Activated T-helper 17 cell treated with anti-CD3 and anti-CD28 coated beads, Interleukin-2, amount 50 U/mL, for 72 hours (primary cell): ENCODE measurements at regions not wholly inside any gene's neighbourhood (a gene's known extent, or its start where the extent isn't known, plus 50 kb on each side); places are given as distances from the start of the nearest gene placed in this dataset.

ENCODE experiments used
- ATAC-seq: fragments of 150-1000 bp; cut with Tn5 transposase; replicated peaks from 2 replicates; pipeline ENCODE4 v1.10.0; 2021; ENCODE audit warnings: mild to moderate bottlenecking, moderate library complexity
- H3K27ac Mint-ChIP-seq: one replicate; pipeline ENCODE4 v1.8.0; 2022; ENCODE audit warnings: mixed read lengths
- H3K27me3 Mint-ChIP-seq: one replicate; pipeline ENCODE4 v1.8.0; 2022; ENCODE audit warnings: mixed read lengths
- H3K36me3 Mint-ChIP-seq: one replicate; pipeline ENCODE4 v1.8.0; 2022; ENCODE audit warnings: low read depth, mild to moderate bottlenecking, mixed read lengths
- H3K4me1 Mint-ChIP-seq: one replicate; pipeline ENCODE4 v1.8.0; 2022; ENCODE audit warnings: mixed read lengths
- H3K4me3 Mint-ChIP-seq: one replicate; pipeline ENCODE4 v1.8.0; 2022; ENCODE audit warnings: mild to moderate bottlenecking, mixed read lengths
- H3K9me3 Mint-ChIP-seq: one replicate; pipeline ENCODE4 v1.8.0; 2022; ENCODE audit warnings: mixed read lengths

- ATAC-seq = no peak
- H3K27ac Mint-ChIP-seq = no peak overlapping the region
- H3K4me1 Mint-ChIP-seq = no peaks in the 10 kb centered on the region
- H3K36me3 Mint-ChIP-seq = no peaks in the 10 kb centered on the region
- no peak overlapping the region for H3K4me3 Mint-ChIP-seq
- peaks cover 8% of the 10 kb centered on the region for H3K9me3 Mint-ChIP-seq
- no peaks in the 10 kb centered on the region for H3K27me3 Mint-ChIP-seq
Observed at GRCh38 chr5:166952048-166952447, 1339.4 kb upstream of the WWC1 start.

GRCh38 chr5:166957782-166958181 lies 1333.7 kb upstream of the WWC1 start:
- Mint-ChIP-seq H3K27ac (no peak overlapping the region), H3K9me3 (peaks cover 15% of the 10 kb centered on the region), H3K4me1 (no peaks in the 10 kb centered on the region), H3K4me3 (no peak overlapping the region), H3K36me3 (no peaks in the 10 kb centered on the region), H3K27me3 (no peaks in the 10 kb centered on the region)
- ATAC-seq = no peak

- H3K9me3 Mint-ChIP-seq = peaks cover 25% of the 10 kb centered on the region
- H3K27me3 Mint-ChIP-seq = no peaks in the 10 kb centered on the region
- no peaks in the 10 kb centered on the region for H3K36me3 Mint-ChIP-seq
- no peaks in the 10 kb centered on the region for H3K4me1 Mint-ChIP-seq
- ATAC-seq = no peak
- no peak overlapping the region for H3K4me3 Mint-ChIP-seq
- no peak overlapping the region for H3K27ac Mint-ChIP-seq
Observed at GRCh38 chr5:166959766-166960165, 1331.7 kb upstream of the WWC1 start.

DNA sequence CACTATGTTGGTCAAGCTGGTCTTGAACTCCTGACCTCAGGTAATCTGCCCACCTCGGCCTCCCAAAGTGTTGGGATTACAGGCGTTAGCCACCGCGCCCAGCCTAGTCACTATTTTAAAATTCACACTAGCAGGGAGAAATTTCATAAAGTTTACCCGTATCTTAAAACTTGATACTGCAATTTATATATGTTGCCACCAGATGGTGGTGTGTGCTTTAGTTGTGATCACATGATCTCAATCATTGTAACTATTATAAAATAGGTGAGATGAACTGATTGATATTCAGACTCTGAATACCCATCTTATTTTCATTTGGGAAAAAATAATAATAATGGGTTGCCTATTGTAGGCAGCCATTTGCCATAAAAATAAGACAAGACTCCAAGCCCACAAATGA lies 1330.4 kb upstream of the WWC1 start:
- no peak for ATAC-seq
- Mint-ChIP-seq H3K27ac (no peak overlapping the region), H3K4me3 (no peak overlapping the region), H3K4me1 (no peaks in the 10 kb centered on the region), H3K36me3 (no peaks in the 10 kb centered on the region), H3K27me3 (no peaks in the 10 kb centered on the region), H3K9me3 (peaks cover 28% of the 10 kb centered on the region)

DNA sequence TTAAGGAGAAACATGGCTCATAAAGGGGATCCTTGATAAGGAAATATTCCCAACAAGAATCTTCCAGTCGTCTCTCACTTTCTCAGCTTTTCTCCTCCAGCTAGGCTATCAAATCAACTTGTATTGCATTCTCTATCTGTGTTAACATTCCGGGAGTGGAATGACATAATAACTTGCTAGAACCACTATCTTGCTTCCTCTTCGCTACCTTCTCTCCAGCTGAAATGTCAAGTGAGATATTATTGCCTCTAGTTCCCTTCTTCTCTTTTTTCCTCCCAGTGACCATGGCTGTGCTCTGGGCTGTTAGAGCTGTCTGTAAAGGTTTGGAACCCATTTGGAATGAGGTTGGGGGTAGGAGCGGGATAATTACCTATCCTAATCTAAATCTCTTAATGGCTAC lies 1329.5 kb upstream of the WWC1 start:
- H3K27ac Mint-ChIP-seq = no peak overlapping the region
- H3K9me3 Mint-ChIP-seq = peaks cover 24% of the 10 kb centered on the region
- no peaks in the 10 kb centered on the region for H3K4me1 Mint-ChIP-seq
- H3K27me3 Mint-ChIP-seq = no peaks in the 10 kb centered on the region
- H3K4me3 Mint-ChIP-seq = no peak overlapping the region
- ATAC-seq = no peak
- no peaks in the 10 kb centered on the region for H3K36me3 Mint-ChIP-seq

DNA sequence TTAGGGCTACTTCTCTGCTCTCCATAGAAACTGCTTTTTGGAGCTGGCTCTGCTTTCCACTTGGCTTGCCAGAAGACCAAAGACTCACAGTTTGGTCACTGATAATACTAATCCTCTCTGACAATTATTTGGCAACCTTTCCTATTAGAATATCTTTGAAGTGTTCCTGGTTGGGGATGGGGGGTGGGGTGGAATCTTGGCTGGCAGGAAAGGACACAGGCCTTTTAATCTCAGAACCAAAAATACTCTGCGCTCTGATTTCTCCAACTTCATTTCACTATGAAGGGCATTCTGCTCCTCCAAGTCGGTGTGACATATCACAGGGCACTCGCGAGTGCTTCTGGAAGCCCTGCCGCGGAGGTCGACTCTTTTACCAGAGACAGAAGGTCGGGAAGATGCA lies 1329.0 kb upstream of the WWC1 start:
- no peak for ATAC-seq
- H3K4me3 Mint-ChIP-seq = no peak overlapping the region
- no peaks in the 10 kb centered on the region for H3K4me1 Mint-ChIP-seq
- peaks cover 24% of the 10 kb centered on the region for H3K9me3 Mint-ChIP-seq
- H3K36me3 Mint-ChIP-seq = no peaks in the 10 kb centered on the region
- no peak overlapping the region for H3K27ac Mint-ChIP-seq
- H3K27me3 Mint-ChIP-seq = no peaks in the 10 kb centered on the region

DNA sequence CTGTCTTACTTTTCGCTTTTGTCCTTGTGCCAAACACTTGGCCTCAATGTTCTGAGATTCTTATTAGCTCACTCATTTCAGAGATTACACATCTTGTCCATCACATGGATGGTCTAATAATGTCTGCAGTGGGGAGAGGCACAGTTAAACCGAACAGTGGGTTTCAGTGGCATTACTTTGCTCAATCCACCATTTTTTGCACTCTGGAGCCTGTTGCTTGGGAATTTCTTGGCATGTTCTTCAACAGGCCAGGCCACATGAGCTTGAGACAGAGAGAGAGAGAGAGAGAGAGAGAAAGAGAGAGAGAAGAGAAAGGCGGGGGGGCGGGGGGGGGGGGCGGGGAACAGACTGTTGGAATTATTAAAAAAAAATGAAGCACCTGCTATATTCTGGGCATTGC lies 1327.8 kb upstream of the WWC1 start:
- H3K27me3 Mint-ChIP-seq = no peaks in the 10 kb centered on the region
- H3K27ac Mint-ChIP-seq = no peak overlapping the region
- no peak overlapping the region for H3K4me3 Mint-ChIP-seq
- no peaks in the 10 kb centered on the region for H3K4me1 Mint-ChIP-seq
- no peak for ATAC-seq
- H3K36me3 Mint-ChIP-seq = no peaks in the 10 kb centered on the region
- peaks cover 24% of the 10 kb centered on the region for H3K9me3 Mint-ChIP-seq

GRCh38 chr5:166977911-166978422 lies 1313.5 kb upstream of the WWC1 start:
- Mint-ChIP-seq H3K27me3 (peaks cover 12% of the 10 kb centered on the region), H3K36me3 (no peaks in the 10 kb centered on the region), H3K9me3 (no peaks in the 10 kb centered on the region), H3K4me3 (no peak overlapping the region), H3K27ac (no peak overlapping the region), H3K4me1 (no peaks in the 10 kb centered on the region)
- no peak for ATAC-seq

- no peak for ATAC-seq
- peaks cover 12% of the 10 kb centered on the region for H3K27me3 Mint-ChIP-seq
- H3K9me3 Mint-ChIP-seq = no peaks in the 10 kb centered on the region
- H3K4me3 Mint-ChIP-seq = no peak overlapping the region
- H3K36me3 Mint-ChIP-seq = no peaks in the 10 kb centered on the region
- H3K27ac Mint-ChIP-seq = no peak overlapping the region
- H3K4me1 Mint-ChIP-seq = no peaks in the 10 kb centered on the region
Observed at GRCh38 chr5:166979307-166979895, 1312.0 kb upstream of the WWC1 start.

DNA sequence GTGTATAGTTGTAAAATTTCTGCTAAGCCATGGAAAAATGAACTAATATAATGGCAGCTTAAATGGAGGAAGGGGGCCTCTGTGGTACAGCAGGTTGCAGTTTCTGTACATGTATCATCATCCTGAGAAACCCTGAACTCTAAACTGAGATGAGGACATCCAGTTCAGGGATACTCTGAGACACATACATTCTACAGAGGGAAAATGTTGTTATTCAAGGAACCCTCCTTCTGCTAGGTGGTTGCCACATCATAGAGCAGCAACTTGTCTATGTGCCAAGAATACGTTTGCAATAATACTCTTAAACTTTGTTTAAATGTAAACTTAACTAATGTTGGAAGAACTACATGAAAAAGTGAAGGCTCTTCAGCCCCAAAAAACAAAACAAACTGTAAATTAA lies 1310.8 kb upstream of the WWC1 start:
- H3K27me3 Mint-ChIP-seq = peaks cover 12% of the 10 kb centered on the region
- ATAC-seq = no peak
- H3K4me1 Mint-ChIP-seq = no peaks in the 10 kb centered on the region
- H3K36me3 Mint-ChIP-seq = no peaks in the 10 kb centered on the region
- H3K4me3 Mint-ChIP-seq = no peak overlapping the region
- H3K9me3 Mint-ChIP-seq = no peaks in the 10 kb centered on the region
- no peak overlapping the region for H3K27ac Mint-ChIP-seq

DNA sequence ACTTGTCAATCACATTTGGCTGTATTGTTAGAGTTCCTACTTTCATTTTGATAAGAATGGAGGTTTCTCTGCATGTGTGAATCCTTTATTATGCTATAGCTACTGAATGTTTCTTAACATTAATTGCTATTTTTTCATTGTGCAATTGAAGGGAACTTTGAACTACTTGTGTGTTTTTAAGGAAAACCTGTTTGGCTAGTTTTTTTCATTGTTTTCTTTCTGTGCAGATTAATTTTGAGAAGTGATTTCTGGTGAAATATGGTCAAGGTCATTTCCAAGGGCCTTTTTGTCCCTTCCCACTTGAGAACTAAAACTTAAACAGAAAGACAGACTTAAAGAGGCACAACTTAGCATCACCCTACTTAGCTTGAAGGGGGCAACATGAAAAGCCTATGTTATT lies 1309.2 kb upstream of the WWC1 start:
- H3K27ac Mint-ChIP-seq = no peak overlapping the region
- no peak for ATAC-seq
- H3K9me3 Mint-ChIP-seq = no peaks in the 10 kb centered on the region
- H3K4me1 Mint-ChIP-seq = no peaks in the 10 kb centered on the region
- no peak overlapping the region for H3K4me3 Mint-ChIP-seq
- H3K27me3 Mint-ChIP-seq = peaks cover 10% of the 10 kb centered on the region
- no peaks in the 10 kb centered on the region for H3K36me3 Mint-ChIP-seq

GRCh38 chr5:166991601-166992000 lies 1299.8 kb upstream of the WWC1 start:
- no peaks in the 10 kb centered on the region for H3K36me3 Mint-ChIP-seq
- no peaks in the 10 kb centered on the region for H3K27me3 Mint-ChIP-seq
- no peak overlapping the region for H3K4me3 Mint-ChIP-seq
- H3K27ac Mint-ChIP-seq = no peak overlapping the region
- no peak for ATAC-seq
- no peaks in the 10 kb centered on the region for H3K9me3 Mint-ChIP-seq
- no peaks in the 10 kb centered on the region for H3K4me1 Mint-ChIP-seq

DNA sequence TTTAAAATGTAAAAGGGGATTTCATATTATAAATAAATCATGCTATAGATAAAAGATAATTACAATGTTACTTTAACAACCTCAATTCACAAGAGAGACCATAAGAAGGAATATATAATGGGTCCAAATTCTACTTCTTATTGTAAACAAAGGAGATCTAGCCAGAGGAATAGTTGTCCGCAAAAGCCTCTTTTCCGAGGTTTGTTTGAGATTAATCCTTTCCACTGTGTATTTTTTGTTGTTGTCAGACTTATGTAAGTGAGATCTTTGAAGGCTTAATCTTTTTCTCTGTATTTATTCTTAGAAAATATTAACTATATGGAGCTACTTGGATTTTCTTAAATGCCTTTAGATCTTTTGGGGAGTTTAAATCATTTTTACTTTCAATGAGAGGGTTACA lies 1299.3 kb upstream of the WWC1 start:
- Mint-ChIP-seq H3K27ac (no peak overlapping the region), H3K9me3 (no peaks in the 10 kb centered on the region), H3K4me3 (no peak overlapping the region), H3K4me1 (no peaks in the 10 kb centered on the region), H3K36me3 (no peaks in the 10 kb centered on the region), H3K27me3 (no peaks in the 10 kb centered on the region)
- ATAC-seq = no peak

GRCh38 chr5:166992874-166993722 lies 1298.3 kb upstream of the WWC1 start:
- Mint-ChIP-seq H3K4me1 (no peaks in the 10 kb centered on the region), H3K4me3 (no peak overlapping the region), H3K9me3 (no peaks in the 10 kb centered on the region), H3K36me3 (no peaks in the 10 kb centered on the region), H3K27ac (no peak overlapping the region), H3K27me3 (no peaks in the 10 kb centered on the region)
- ATAC-seq = no peak

DNA sequence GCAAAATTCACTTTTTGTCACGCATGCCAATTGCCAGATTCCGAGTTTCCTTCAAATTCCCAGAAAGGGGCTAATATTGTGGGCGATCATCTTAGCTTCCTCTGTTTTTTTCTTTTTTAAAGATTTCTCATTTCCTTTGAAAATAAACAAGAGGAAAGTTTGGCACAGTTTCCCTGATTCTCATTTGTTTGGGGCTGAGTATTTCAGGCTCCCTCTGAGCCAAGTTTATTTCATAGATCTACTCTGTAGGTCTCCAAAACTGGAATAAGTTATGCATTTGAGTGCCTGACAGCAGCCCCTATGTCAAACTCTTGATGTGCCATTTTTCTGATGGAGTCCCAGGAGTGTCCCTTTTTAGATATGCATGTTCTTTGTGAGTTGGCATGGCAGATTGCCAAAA lies 1297.2 kb upstream of the WWC1 start:
- ATAC-seq = no peak
- no peaks in the 10 kb centered on the region for H3K4me1 Mint-ChIP-seq

More for the DNA sequence above, 1297.2 kb upstream of the WWC1 start:
- no peak overlapping the region for H3K4me3 Mint-ChIP-seq
- peaks cover 2% of the 10 kb centered on the region for H3K9me3 Mint-ChIP-seq
- no peaks in the 10 kb centered on the region for H3K27me3 Mint-ChIP-seq
- H3K36me3 Mint-ChIP-seq = no peaks in the 10 kb centered on the region
- no peak overlapping the region for H3K27ac Mint-ChIP-seq
